IMR-90 (cell line): ENCODE measurements at regions not wholly inside any gene's neighbourhood (a gene's known extent, or its start where the extent isn't known, plus 50 kb on each side); places are given as distances from the start of the nearest gene placed in this dataset.

Experiments
- ATAC-seq: fragments of 200-7000 bp; cut with Tn5 transposase; 2 replicates; pipeline ENCODE4 v1.9.1; 2020; ENCODE audit warnings: low read depth, mild to moderate bottlenecking, moderate library complexity
- BruUV-seq: library from RNA; stranded (reverse); fragments of 400-500 nt; replicated peaks from 2 replicates; lab custom pipeline; 2021; lab: Mats Ljungman, UMichigan
- CTCF ChIA-PET: fragments of 300-600 bp; formaldehyde crosslinking; extraction: SDS; loops from one replicate; lab custom pipeline; 2021; ENCODE audit warnings: antibody characterized with exemption; lab: Yijun Ruan, JAX
- POLR2A ChIA-PET: fragments of 300-600 bp; sonication (Branson Sonifier 250); formaldehyde crosslinking; loops from one replicate; lab custom pipeline; 2022; ENCODE audit warnings: antibody characterized with exemption; ENCODE audit not compliant: unreplicated experiment; lab: Charles Lee
- DNase-seq: peaks from one replicate; pipeline ENCODE4 v3.0.0; 2013
- H2AFZ ChIP-seq: replicated peaks from 2 replicates; pipeline ENCODE3; 2013; ENCODE audit warnings: low read length, mild to moderate bottlenecking; ENCODE audit not compliant: poor library complexity
- H2AK5ac ChIP-seq: 2 replicates; pipeline ENCODE4 v1.6.1; 2013; ENCODE audit warnings: low read depth, low read length, inconsistent platforms
- H2AK9ac ChIP-seq: replicated peaks from 2 replicates; pipeline ENCODE3; 2013; ENCODE audit warnings: mild to moderate bottlenecking, low read depth, low read length, moderate library complexity; ENCODE audit not compliant: poor library complexity
- H2BK120ac ChIP-seq: 2 replicates; pipeline ENCODE4 v1.6.1; 2013; ENCODE audit warnings: low read depth, low read length, inconsistent platforms
- H2BK15ac ChIP-seq: 3 replicates; pipeline ENCODE4 v1.6.1; 2013; ENCODE audit warnings: low read depth, low read length, inconsistent platforms
- H2BK20ac ChIP-seq: 2 replicates; pipeline ENCODE4 v1.6.1; 2013; ENCODE audit warnings: low read depth, mild to moderate bottlenecking, inconsistent platforms, low read length, moderate library complexity
- H2BK5ac ChIP-seq: 2 replicates; pipeline ENCODE4 v1.6.1; 2013; ENCODE audit warnings: mild to moderate bottlenecking, low read depth, low read length, inconsistent platforms; ENCODE audit not compliant: poor library complexity, severe bottlenecking
- H3K14ac ChIP-seq: replicated peaks from 2 replicates; pipeline ENCODE4 v1.6.1; 2013; ENCODE audit warnings: low read depth, low read length, inconsistent platforms
- H3K18ac ChIP-seq: 2 replicates; pipeline ENCODE4 v1.6.1; 2013; ENCODE audit warnings: low read depth, low read length, control low read depth
- H3K23ac ChIP-seq: 2 replicates; pipeline ENCODE4 v1.6.1; 2013; ENCODE audit warnings: low read depth, low read length, inconsistent platforms
- H3K27ac ChIP-seq: 2 replicates; pipeline ENCODE4 v1.5.1; 2013; ENCODE audit warnings: mild to moderate bottlenecking, control low read depth, low read length; ENCODE audit not compliant: insufficient read depth
- H3K27me3 ChIP-seq: 2 replicates; pipeline ENCODE4 v1.6.1; 2013; ENCODE audit warnings: low read length; ENCODE audit not compliant: control insufficient read depth, insufficient read depth
- H3K36me3 ChIP-seq: 2 replicates; pipeline ENCODE4 v1.6.1; 2013; ENCODE audit warnings: low read length, mixed read lengths; ENCODE audit not compliant: control insufficient read depth, insufficient read depth
- H3K4ac ChIP-seq: 2 replicates; pipeline ENCODE4 v1.6.1; 2013; ENCODE audit warnings: low read depth, low read length, inconsistent platforms
- H3K4me1 ChIP-seq: 2 replicates; pipeline ENCODE4 v1.6.1; 2013; ENCODE audit warnings: low read length, mixed read lengths; ENCODE audit not compliant: control insufficient read depth, insufficient read depth
- H3K4me2 ChIP-seq: 2 replicates; pipeline ENCODE4 v1.6.1; 2013; ENCODE audit warnings: low read depth, mild to moderate bottlenecking, control low read depth, low read length, moderate library complexity
- H3K4me3 ChIP-seq: 2 replicates; pipeline ENCODE4 v1.5.1; 2013; ENCODE audit warnings: low read depth, mild to moderate bottlenecking, control low read depth, low read length, moderate library complexity; ENCODE audit not compliant: insufficient read depth
- H3K56ac ChIP-seq: 2 replicates; pipeline ENCODE4 v1.6.1; 2013; ENCODE audit warnings: low read length, inconsistent platforms; ENCODE audit not compliant: insufficient read depth; ENCODE audit errors: extremely low read depth
- H3K79me1 ChIP-seq, 2 experiments: 2 replicates each; pipeline ENCODE4 v1.6.1; 2013; ENCODE audit warnings: low read length in 2 of 2, inconsistent platforms in 1 of 2, low read depth in 1 of 2
- H3K9ac ChIP-seq: 2 replicates; pipeline ENCODE4 v1.6.1; 2013; ENCODE audit warnings: low read depth, low read length, control low read depth
- H3K9me1 ChIP-seq: 2 replicates; pipeline ENCODE4 v1.6.1; 2013; ENCODE audit warnings: low read length, inconsistent platforms; ENCODE audit not compliant: insufficient read depth
- H3K9me3 ChIP-seq: 2 replicates; pipeline ENCODE4 v1.6.1; 2013; ENCODE audit warnings: low read length; ENCODE audit not compliant: control insufficient read depth, insufficient read depth
- H4K20me1 ChIP-seq: 2 replicates; pipeline ENCODE4 v1.6.1; 2013; ENCODE audit warnings: low read length, inconsistent platforms; ENCODE audit not compliant: insufficient read depth
- H4K5ac ChIP-seq: 2 replicates; pipeline ENCODE4 v1.6.1; 2013; ENCODE audit warnings: mild to moderate bottlenecking, low read depth, low read length, control low read depth
- H4K8ac ChIP-seq, 2 experiments: 2 replicates each; pipeline ENCODE4 v1.6.1; 2013; ENCODE audit warnings: low read depth in 2 of 2, low read length in 2 of 2, control low read depth in 1 of 2, inconsistent platforms in 1 of 2
- H4K91ac ChIP-seq: 2 replicates; pipeline ENCODE4 v1.6.1; 2013; ENCODE audit warnings: low read depth, low read length, inconsistent platforms; ENCODE audit not compliant: insufficient read depth
- BHLHE40 ChIP-seq: fragments of 150-350 bp; IDR thresholded peaks from 2 replicates; pipeline ENCODE4 v1.6.1; 2016; ENCODE audit warnings: mild to moderate bottlenecking, low read depth, low read length
- CEBPB ChIP-seq: IDR thresholded peaks from 2 replicates; pipeline ENCODE4 v1.6.1; 2012; ENCODE audit warnings: low read depth, low read length, improper control_type of control experiment
- CHD1 ChIP-seq: IDR thresholded peaks from 2 replicates; pipeline ENCODE4 v1.6.1; 2012; ENCODE audit warnings: low read depth, low read length, improper control_type of control experiment
- MAZ ChIP-seq: IDR thresholded peaks from 2 replicates; pipeline ENCODE4 v1.6.1; 2012; ENCODE audit warnings: low read depth, mild to moderate bottlenecking, low read length, improper control_type of control experiment, moderate library complexity, borderline replicate concordance
- POLR2A ChIP-seq: IDR thresholded peaks from 2 replicates; pipeline ENCODE4 v1.6.1; 2012; ENCODE audit warnings: mild to moderate bottlenecking, low read depth, low read length
- RAD21 ChIP-seq: IDR thresholded peaks from 2 replicates; pipeline ENCODE4 v1.6.1; 2012; ENCODE audit warnings: low read length, improper control_type of control experiment
- RCOR1 ChIP-seq: IDR thresholded peaks from 2 replicates; pipeline ENCODE4 v1.6.1; 2012; ENCODE audit warnings: mild to moderate bottlenecking, low read length, improper control_type of control experiment; ENCODE audit not compliant: insufficient replicate concordance
- SMC3 ChIP-seq: fragments of 150-350 bp; IDR thresholded peaks from 2 replicates; pipeline ENCODE4 v1.6.1; 2016; ENCODE audit warnings: low read depth, mild to moderate bottlenecking, antibody characterized with exemption, low read length, moderate library complexity
- WGBS, 2 experiments: methylation state at CpG; one replicate each; pipeline versions ENCODE4 v1.1.5 to v1.1.7; 2013; ENCODE audit warnings: missing lambda C conversion rate in 2 of 2; ENCODE audit not compliant: insufficient read length in 1 of 2; ENCODE audit errors: extremely low coverage in 2 of 2; 5-methylcytosine and 5-hydroxymethylcytosine counted together
- dilution Hi-C: fragments of 300-500 bp; cut with HindIII; formaldehyde crosslinking; loops from one replicate; pipeline ENCODE4 v1.14.3; 2018; ENCODE audit warnings: low sequenced_read_pairs; ENCODE audit not compliant: unreplicated experiment
- in situ Hi-C: fragments of 300-500 bp; cut with MboI; formaldehyde crosslinking; loops from 3 replicates; pipeline ENCODE4 v1.14.3; 2019; ENCODE audit warnings: low sequenced_read_pairs, inconsistent platforms, mixed read lengths
- intact Hi-C: fragments of 100-400 bp; cut with micrococcal nuclease; formaldehyde crosslinking; loops from 2 replicates; pipeline ENCODE4 v1.10.0; 2022
- TF ChIP-seq, protein P1 (sequence below): fragments of 150-350 bp; IDR thresholded peaks from 2 replicates; pipeline ENCODE4 v1.6.1; 2017; ENCODE audit warnings: mild to moderate bottlenecking, antibody characterized with exemption, low read length, low read depth
- TF ChIP-seq, protein P2 (sequence below): fragments of 150-350 bp; IDR thresholded peaks from 2 replicates; pipeline ENCODE4 v1.6.1; 2016; ENCODE audit warnings: low read depth, mild to moderate bottlenecking, low read length, moderate library complexity, borderline replicate concordance

DNA sequence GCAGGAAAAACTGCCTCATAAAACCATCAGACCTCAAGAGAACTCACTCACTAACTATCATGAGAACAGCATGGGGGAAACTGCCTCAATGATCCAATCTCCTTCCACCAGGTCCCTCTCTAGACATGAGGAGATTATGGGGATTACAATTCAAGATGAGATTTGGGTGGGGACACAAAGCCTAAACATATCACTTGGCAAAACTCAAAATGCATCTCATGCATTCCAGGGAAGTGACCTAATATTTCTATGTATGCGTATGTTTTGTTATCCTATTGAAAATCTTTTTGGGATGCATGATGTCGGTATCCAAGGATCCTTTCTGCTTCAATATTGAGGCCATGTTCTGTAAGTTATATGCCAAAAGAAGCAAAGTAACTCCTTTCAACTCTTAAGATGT is 174.0 kb downstream of the PLK2 start:
- CTCF ChIA-PET: no interaction called here
- H4K8ac ChIP-seq: no peak overlapping the region
- no peak overlapping the region for H3K4ac ChIP-seq
- no peak overlapping the region for H3K23ac ChIP-seq
- WGBS, 2 experiments: no CpG with 5 or more reads among the region's 2 CpGs
- no peak overlapping the region for H2BK5ac ChIP-seq
- intact Hi-C loops (no loop called here), in situ Hi-C loops (no loop called here), dilution Hi-C loops (no loop called here)
- no TSS peak for BruUV-seq
- no peak for TF ChIP-seq RAD21
- no peak for TF ChIP-seq RCOR1
- no peak for TF ChIP-seq POLR2A
- no peak for TF ChIP-seq MAZ
- no peak for TF ChIP-seq CEBPB
- TF ChIP-seq CHD1: no peak
- no peak for TF ChIP-seq SMC3
- TF ChIP-seq, protein P1, sequence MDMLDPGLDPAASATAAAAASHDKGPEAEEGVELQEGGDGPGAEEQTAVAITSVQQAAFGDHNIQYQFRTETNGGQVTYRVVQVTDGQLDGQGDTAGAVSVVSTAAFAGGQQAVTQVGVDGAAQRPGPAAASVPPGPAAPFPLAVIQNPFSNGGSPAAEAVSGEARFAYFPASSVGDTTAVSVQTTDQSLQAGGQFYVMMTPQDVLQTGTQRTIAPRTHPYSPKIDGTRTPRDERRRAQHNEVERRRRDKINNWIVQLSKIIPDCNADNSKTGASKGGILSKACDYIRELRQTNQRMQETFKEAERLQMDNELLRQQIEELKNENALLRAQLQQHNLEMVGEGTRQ: no peak
- TF ChIP-seq, protein P2, sequence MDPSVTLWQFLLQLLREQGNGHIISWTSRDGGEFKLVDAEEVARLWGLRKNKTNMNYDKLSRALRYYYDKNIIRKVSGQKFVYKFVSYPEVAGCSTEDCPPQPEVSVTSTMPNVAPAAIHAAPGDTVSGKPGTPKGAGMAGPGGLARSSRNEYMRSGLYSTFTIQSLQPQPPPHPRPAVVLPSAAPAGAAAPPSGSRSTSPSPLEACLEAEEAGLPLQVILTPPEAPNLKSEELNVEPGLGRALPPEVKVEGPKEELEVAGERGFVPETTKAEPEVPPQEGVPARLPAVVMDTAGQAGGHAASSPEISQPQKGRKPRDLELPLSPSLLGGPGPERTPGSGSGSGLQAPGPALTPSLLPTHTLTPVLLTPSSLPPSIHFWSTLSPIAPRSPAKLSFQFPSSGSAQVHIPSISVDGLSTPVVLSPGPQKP: no peak
- TF ChIP-seq BHLHE40: no peak
- no peaks in the 10 kb centered on the region for H3K79me1 ChIP-seq
- H3K36me3 ChIP-seq: no peaks in the 10 kb centered on the region
- H3K9me1 ChIP-seq: no peaks in the 10 kb centered on the region
- no peak overlapping the region for H4K5ac ChIP-seq
- H3K27ac ChIP-seq: no peak overlapping the region
- H3K18ac ChIP-seq: no peak overlapping the region
- H3K56ac ChIP-seq: no peak overlapping the region
- H2BK120ac ChIP-seq: no peak overlapping the region
- DNase-seq (no peak), ATAC-seq (no peak)
- H2AK5ac ChIP-seq: no peak overlapping the region
- H2BK20ac ChIP-seq: no peak overlapping the region
- POLR2A ChIA-PET: no interaction called here
- H3K14ac ChIP-seq: no peak overlapping the region
- H3K4me1 ChIP-seq: no peaks in the 10 kb centered on the region
- H3K4me2 ChIP-seq: no peak overlapping the region
- H4K20me1 ChIP-seq: no peaks in the 10 kb centered on the region
- no peak overlapping the region for H2AK9ac ChIP-seq
- H2BK15ac ChIP-seq: no peak overlapping the region
- no peak overlapping the region for H3K9ac ChIP-seq
- no peaks in the 10 kb centered on the region for H3K27me3 ChIP-seq
- H3K9me3 ChIP-seq: no peaks in the 10 kb centered on the region
- H4K91ac ChIP-seq: no peak overlapping the region
- no peak overlapping the region for H3K4me3 ChIP-seq
- H2AFZ ChIP-seq: no peak overlapping the region
